Nephron (organoid): ENCODE measurements at regions not wholly inside any gene's neighbourhood (a gene's known extent, or its start where the extent isn't known, plus 50 kb on each side); places are given as distances from the start of the nearest gene placed in this dataset.
"Not testable (repeated sequence)": the region's sequence is repeated elsewhere in the genome, so short reads cannot be mapped to it uniquely, and the experiment has no call there.

ENCODE experiments used
- H3K27ac Mint-ChIP-seq, 3 experiments: 2 replicates each; pipeline ENCODE4 v1.8.0; 2020; ENCODE audit warnings: mixed read lengths in 3 of 3, mild to moderate bottlenecking in 2 of 3, moderate library complexity in 1 of 3
- H3K27me3 Mint-ChIP-seq: 2 replicates; pipeline ENCODE4 v1.8.0; 2021; ENCODE audit warnings: low read depth, mild to moderate bottlenecking, moderate library complexity, mixed read lengths
- H3K36me3 Mint-ChIP-seq: 2 replicates; pipeline ENCODE4 v1.8.0; 2020; ENCODE audit warnings: low read depth, mixed read lengths
- H3K4me1 Mint-ChIP-seq: 2 replicates; pipeline ENCODE4 v1.8.0; 2020; ENCODE audit warnings: mixed read lengths
- H3K4me3 Mint-ChIP-seq, 3 experiments: 2 replicates each; pipeline ENCODE4 v1.8.0; 2020; ENCODE audit warnings: mild to moderate bottlenecking in 3 of 3, mixed read lengths in 3 of 3, moderate library complexity in 2 of 3
- H3K9me3 Mint-ChIP-seq: 2 replicates; pipeline ENCODE4 v1.8.0; 2020; ENCODE audit warnings: mixed read lengths
- TF ChIP-seq, protein P1 (sequence below), 3 experiments: fragments of 200-600 bp; sonication (generic); IDR thresholded peaks; one replicate each; pipeline ENCODE4 v1.5.0; 2021; ENCODE audit warnings: antibody characterized with exemption in 3 of 3; ENCODE audit not compliant: unreplicated experiment in 3 of 3

DNA sequence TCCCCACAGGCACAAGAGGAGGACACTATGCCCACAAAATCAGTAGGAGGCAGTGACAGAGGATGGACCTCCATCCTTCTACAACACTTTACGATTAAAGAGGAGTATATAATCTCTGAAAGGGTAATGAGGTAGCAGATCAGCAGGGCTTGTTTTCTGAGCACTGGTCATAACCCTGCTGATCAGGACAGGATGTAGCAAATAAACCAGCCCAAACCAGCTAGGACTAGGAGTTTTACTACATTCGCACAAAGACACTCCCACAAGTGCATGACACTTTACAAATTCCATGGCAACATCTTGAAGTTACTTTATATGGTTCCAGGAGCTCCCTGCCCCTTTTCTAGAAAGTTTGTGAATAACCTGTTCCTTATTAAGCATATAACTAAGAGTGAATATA lies 73.3 kb upstream of the CHD6 start:
- Mint-ChIP-seq H3K36me3 (no peaks in the 10 kb centered on the region), H3K27me3 (peaks cover 9% of the 10 kb centered on the region), H3K4me3 (peak overlapping the region in 2 of 3 experiments; percentile 41 to 63), H3K4me1 (peaks cover 7% of the 10 kb centered on the region), H3K9me3 (no peaks in the 10 kb centered on the region), H3K27ac (no peak overlapping the region)
- TF ChIP-seq, protein P1, sequence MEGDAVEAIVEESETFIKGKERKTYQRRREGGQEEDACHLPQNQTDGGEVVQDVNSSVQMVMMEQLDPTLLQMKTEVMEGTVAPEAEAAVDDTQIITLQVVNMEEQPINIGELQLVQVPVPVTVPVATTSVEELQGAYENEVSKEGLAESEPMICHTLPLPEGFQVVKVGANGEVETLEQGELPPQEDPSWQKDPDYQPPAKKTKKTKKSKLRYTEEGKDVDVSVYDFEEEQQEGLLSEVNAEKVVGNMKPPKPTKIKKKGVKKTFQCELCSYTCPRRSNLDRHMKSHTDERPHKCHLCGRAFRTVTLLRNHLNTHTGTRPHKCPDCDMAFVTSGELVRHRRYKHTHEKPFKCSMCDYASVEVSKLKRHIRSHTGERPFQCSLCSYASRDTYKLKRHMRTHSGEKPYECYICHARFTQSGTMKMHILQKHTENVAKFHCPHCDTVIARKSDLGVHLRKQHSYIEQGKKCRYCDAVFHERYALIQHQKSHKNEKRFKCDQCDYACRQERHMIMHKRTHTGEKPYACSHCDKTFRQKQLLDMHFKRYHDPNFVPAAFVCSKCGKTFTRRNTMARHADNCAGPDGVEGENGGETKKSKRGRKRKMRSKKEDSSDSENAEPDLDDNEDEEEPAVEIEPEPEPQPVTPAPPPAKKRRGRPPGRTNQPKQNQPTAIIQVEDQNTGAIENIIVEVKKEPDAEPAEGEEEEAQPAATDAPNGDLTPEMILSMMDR (IDR thresholded peaks at IDR 0.05; ENCODE audit: unreplicated experiment in 3 of 3), result no peak

DNA sequence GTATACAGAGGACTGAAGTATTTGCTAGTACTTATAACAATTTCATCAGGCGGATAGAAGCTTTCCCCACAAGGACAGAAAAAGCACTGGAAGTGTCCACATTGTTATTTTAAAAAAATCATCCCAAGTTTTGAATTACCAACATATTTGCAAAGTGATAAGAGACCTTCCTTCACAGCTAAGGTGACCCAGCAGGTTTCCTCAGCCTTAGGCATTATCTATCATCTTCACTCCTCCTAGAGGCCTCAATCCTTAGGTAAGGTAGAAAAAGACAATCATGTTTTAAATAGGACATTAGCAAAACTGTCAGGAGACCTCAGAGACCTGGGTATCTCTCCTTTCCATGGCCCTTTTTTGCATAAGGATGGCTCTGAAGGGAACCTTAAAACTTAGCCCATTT lies 72.5 kb upstream of the CHD6 start:
- no peak overlapping the region for H3K4me3 Mint-ChIP-seq
- H3K27me3 Mint-ChIP-seq, result peaks cover 5% of the 10 kb centered on the region
- no peaks in the 10 kb centered on the region for H3K9me3 Mint-ChIP-seq
- H3K27ac Mint-ChIP-seq, result no peak overlapping the region
- H3K36me3 Mint-ChIP-seq, result no peaks in the 10 kb centered on the region
- H3K4me1 Mint-ChIP-seq, result peaks cover 7% of the 10 kb centered on the region
- TF ChIP-seq, protein P1 (IDR thresholded peaks at IDR 0.05; ENCODE audit: unreplicated experiment in 3 of 3), result no peak

DNA sequence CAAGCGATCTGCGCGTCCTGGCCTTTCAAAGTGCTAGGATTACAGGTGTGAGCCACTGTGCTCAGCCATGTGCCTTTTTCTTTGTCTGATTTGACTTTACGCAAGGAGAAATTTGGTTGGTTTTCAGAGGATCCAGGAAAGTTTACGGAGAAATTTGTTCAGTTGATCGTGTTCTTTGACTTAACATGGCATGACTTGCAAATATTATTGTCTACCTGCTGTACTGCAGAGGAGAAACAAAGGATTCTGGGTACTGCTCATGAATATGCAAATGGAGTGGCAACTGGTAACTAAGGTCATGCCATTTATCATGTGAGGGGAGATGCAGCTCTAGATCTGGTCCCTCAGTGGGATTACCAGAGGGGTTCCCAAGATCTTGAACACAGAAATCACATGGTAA lies 68.8 kb upstream of the CHD6 start:
- Mint-ChIP-seq H3K4me3 (no peak overlapping the region), H3K4me1 (no peaks in the 10 kb centered on the region), H3K27me3 (no peaks in the 10 kb centered on the region), H3K36me3 (no peaks in the 10 kb centered on the region), H3K27ac (no peak overlapping the region), H3K9me3 (no peaks in the 10 kb centered on the region)
- TF ChIP-seq, protein P1 (IDR thresholded peaks at IDR 0.05; ENCODE audit: unreplicated experiment in 3 of 3), result no peak

DNA sequence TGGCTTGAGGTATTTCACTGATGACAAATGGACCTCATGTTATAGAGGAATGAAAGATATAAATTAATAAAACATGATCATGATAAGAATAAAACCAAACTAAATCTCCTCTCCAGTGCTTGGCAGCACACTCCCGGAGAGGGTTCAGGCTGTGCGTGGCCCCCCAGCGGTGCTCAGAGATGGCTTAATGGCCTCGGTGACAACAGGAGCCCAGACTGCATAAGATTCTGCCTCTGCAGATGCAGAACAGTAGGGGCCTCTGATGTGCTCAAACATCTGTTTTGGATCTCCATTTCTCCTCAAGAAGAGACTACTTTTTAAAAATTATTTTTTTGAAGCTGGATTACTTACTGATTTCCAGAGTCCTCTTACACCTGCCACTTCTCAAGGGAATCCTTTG lies 67.0 kb upstream of the CHD6 start:
- H3K27ac Mint-ChIP-seq, H3K36me3 Mint-ChIP-seq, H3K4me3 Mint-ChIP-seq, H3K9me3 Mint-ChIP-seq, H3K27me3 Mint-ChIP-seq, H3K4me1 Mint-ChIP-seq: not testable (repeated sequence)

DNA sequence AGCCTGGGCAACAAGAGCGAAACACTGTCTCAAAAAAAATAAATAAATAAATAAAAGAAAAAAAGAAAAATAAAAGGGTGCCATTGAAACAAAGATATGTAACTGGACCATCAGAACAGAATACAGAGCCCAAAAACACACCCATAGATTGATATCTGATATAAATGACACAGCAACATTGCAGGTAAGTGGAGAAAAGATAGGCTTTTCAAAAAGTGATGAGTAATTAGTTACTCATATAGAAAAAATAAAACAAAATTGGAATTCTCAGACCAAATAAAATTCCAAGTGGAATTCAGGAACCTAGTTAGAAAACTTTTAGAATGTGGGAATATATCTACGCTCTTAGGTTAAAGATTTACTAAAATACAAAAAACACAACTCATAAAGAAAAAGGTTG lies 60.6 kb upstream of the CHD6 start:
- TF ChIP-seq, protein P1 (IDR thresholded peaks at IDR 0.05; ENCODE audit: unreplicated experiment in 3 of 3), result no peak
- Mint-ChIP-seq H3K4me3 (no peak overlapping the region), H3K27me3 (peaks cover 22% of the 10 kb centered on the region), H3K4me1 (no peaks in the 10 kb centered on the region), H3K9me3 (peaks cover 3% of the 10 kb centered on the region), H3K27ac (no peak overlapping the region), H3K36me3 (no peaks in the 10 kb centered on the region)

DNA sequence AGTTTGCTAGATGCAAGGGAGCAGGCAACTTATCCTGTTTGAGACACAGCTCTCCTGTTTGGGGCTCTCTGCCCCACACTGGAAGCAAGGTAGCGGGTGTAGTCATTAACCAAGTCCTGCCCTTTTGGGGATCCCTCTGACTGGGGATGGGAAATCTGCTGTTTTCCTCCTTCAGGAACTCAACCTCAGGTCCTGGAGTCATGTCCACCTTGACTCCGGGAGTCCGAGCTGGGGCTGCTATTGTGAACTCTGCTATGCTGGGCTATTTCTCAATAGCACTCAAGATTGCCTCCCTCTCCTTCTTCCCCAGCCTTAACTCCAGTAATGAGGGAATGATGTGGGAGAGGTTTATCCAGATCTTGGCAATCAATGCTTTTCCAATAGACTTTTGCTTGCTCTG lies 54.1 kb upstream of the CHD6 start:
- no peaks in the 10 kb centered on the region for H3K4me1 Mint-ChIP-seq
- peaks cover 56% of the 10 kb centered on the region for H3K27me3 Mint-ChIP-seq
- H3K27ac Mint-ChIP-seq, result no peak overlapping the region
- H3K36me3 Mint-ChIP-seq, result no peaks in the 10 kb centered on the region
- H3K9me3 Mint-ChIP-seq, result no peaks in the 10 kb centered on the region
- TF ChIP-seq, protein P1 (IDR thresholded peaks at IDR 0.05; ENCODE audit: unreplicated experiment in 3 of 3), result no peak
- no peak overlapping the region for H3K4me3 Mint-ChIP-seq
